ENCODE measurements at regions not wholly inside any gene's neighbourhood (a gene's known extent, or its start where the extent isn't known, plus 50 kb on each side); places are given as distances from the start of the nearest gene placed in this dataset.

DNA sequence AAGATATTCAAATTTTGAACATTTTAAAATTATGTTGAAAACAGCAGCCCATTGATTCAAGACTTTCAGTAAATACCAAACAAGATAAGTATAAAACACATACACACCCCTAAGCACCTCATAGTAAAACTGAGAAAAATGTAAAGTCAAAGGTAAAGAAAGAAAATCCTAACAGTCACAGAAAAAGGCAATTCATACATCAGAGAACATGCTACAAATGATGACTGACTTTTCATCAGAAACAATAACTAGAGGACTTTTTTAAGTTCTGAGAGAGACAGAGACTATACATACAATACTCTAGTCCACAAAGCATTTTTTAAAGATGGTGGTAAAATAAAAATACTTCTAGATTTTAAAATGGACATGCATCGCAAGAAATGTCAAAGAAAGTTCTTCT is 111.0 kb downstream of the PFDN4 start:
- DNase-seq (ENCODE audit: low spot score in 2 of 2) (no peak), ATAC-seq (peak in 1 of 2 donors; percentile 42)
- H3K27ac Mint-ChIP-seq: no peak overlapping the region
- H3K36me3 Mint-ChIP-seq: peaks cover 0 to 38% of the 10 kb centered on the region in 2 donors
- H3K9me3 Mint-ChIP-seq: peaks cover 0 to 5% of the 10 kb centered on the region in 2 donors

DNA sequence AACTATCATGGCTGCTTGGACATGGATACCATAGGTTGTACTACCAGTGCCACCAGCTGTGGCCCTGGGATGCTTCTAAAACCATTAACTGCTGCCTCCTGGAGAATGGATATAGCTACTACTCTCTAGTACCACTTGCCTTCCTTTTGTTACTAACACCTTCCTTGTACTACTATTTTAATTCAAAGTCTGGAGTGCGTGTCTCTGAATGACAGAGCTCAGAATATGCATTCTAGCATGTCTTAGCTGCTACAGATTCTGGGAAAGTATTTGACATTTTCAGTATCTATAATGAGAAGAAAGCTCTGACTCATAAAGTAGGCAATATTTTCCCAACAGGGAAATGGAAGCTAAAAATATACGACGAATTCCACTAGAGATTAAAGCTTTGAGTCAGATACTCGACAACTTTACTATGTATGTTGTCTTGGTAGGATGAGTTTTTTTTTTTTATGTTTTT is 112.3 kb downstream of the PFDN4 start:
- Mint-ChIP-seq H3K9me3 (peaks cover 0 to 5% of the 10 kb centered on the region in 2 donors), H3K27ac (peak overlapping the region; percentile 20 to 87), H3K36me3 (peaks cover 0 to 25% of the 10 kb centered on the region in 2 donors)
- peak in 1 of 2 donors; percentile 12 for DNase-seq (ENCODE audit: low spot score in 2 of 2)
- peak; percentile 61 to 85 for ATAC-seq

DNA sequence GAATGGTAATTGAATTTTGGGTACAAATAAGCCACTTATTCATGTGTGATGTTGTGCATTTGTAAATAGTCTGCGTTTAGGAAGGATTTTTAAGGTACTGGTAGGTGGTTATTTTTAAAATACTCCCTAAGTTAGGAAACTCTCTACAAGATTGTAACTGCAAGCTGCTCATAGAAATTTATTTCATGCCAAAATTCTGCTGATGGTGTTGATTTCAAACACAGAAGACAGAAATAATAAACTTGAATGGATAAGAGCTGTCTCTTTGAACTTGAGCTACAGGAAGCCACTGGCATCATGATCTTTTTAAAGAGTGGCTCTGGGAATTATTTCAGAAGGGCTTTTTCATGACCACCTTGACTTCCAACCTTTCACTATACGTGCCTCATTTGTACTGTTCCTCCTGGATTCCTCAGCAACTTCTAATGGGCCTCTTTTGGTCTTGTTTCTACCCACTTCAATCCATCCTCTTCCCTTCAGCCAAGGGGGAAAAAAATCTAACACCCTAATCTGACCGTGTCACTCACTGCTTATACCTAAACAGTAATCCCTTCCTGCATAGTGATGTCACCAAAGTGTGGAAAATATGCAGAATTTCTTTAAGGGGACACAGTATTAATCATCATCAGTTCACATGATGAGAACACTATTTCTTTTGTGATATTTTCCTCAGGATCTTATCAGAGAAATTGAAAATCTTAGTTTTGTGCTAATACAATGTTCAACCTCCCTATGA is 113.6 kb downstream of the PFDN4 start:
- Mint-ChIP-seq H3K27ac (peak overlapping the region in 1 of 2 donors; percentile 40), H3K9me3 (peaks cover 0 to 5% of the 10 kb centered on the region in 2 donors), H3K36me3 (peaks cover 0 to 14% of the 10 kb centered on the region in 2 donors)
- no peak for DNase-seq (ENCODE audit: low spot score in 2 of 2)
- ATAC-seq: peak in 1 of 2 donors; percentile 30

DNA sequence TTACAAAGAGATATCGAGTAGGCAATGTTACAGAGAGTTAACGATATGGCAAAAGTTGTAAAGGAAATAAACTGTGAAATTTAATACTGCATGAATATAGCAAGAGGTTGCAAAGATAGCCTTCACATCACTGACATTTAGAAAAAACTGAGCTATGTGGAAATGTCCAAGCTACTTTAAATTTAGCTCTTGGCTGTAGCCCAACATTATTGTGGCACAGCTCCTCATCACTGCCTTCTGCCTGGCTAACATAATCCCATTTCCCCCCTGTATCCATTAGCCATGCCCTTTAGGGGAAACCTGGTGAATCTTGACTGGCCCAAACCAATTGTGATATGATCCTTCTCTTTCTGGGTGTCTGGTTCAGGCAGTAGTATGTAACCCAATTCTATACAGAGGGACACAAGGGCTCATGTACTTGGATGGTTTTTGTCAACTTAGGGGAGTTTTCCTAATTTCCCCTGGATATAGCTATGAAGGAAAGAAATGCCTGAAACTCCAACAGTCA is 115.4 kb downstream of the PFDN4 start:
- ATAC-seq (no peak), DNase-seq (ENCODE audit: low spot score in 2 of 2) (no peak)
- H3K27ac Mint-ChIP-seq: peak overlapping the region in 1 of 2 donors; percentile 90
- H3K9me3 Mint-ChIP-seq: no peaks in the 10 kb centered on the region
- H3K36me3 Mint-ChIP-seq: peaks cover 0 to 12% of the 10 kb centered on the region in 2 donors

DNA sequence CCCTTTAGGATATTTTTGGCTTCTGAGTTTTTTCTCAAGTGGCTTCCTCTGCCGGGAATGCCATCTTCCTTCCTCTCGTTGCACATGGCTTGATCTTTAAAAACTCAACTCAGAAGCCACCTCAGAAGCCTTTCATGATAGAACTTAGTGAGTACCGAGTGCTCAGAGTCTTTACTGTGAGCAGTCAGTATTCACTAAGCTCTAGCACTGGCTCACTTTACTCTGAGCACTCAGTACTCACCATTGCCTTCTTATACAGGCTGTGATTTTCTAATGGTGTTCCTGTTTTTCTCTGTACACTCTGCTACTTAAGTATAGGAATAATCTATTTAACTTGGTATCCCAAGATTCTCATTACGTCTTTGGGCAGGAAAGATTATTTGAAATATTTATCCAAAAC is 116.2 kb downstream of the PFDN4 start:
- no peak for DNase-seq (ENCODE audit: low spot score in 2 of 2)
- Mint-ChIP-seq H3K36me3 (peaks cover 0 to 13% of the 10 kb centered on the region in 2 donors), H3K9me3 (no peaks in the 10 kb centered on the region), H3K27ac (peak overlapping the region; percentile 45 to 90)
- ATAC-seq: no peak

DNA sequence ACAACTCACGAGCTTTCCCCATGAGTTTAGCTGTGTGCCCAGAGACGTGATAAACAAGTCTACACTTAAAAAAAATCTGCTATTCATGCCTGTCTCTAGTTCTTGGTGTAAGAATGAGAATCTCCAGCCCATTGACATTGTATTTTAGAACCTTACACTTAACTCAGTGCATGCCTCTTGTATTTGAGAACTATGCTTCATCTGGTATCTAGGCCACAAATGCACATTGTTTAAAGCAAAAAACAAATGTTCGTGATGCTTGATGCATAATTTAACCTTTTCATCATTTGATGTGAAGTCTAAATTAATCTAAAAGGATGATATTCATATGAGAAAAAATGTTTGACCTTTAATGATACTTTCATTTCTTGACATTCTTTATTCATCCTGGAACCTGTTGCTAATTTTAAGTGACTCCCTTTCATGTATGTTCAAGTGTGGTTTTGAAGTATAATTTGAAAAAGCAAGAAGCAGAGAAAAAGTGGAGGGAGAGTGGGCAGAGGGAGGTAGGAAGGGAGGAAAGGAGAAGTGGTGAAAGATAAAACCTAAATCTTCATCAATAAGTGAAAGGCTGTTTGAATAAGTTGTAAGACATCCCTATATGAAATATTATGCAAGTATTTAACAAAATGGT is 116.9 kb downstream of the PFDN4 start:
- Mint-ChIP-seq H3K36me3 (peaks cover 0 to 21% of the 10 kb centered on the region in 2 donors), H3K9me3 (no peaks in the 10 kb centered on the region), H3K27ac (peak overlapping the region; percentile 45 to 90)
- no peak for DNase-seq (ENCODE audit: low spot score in 2 of 2)
- peak; percentile 46 to 53 for ATAC-seq

DNA sequence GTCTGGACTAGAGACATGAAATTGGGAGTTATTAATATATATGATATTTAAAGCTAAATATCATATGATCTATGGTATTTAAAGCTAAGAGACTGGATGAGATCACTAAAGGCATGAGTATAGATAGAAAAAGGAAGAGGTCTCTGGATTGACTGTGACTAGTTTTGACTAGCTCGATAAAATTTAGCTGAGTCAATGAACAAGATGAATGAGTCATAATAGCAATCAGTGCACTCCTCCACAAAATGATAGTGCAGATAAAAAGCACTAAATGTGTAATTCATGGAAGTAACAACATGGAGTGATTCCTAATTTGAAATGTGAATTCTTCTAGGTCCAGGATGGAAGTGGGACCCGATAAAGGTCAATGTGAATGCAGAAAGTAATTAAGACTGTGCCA is 127.4 kb downstream of the PFDN4 start:
- no peak for ATAC-seq
- Mint-ChIP-seq H3K9me3 (peaks cover 11 to 17% of the 10 kb centered on the region in 2 donors), H3K36me3 (peaks cover 6 to 39% of the 10 kb centered on the region in 2 donors), H3K27ac (no peak overlapping the region)
- DNase-seq (ENCODE audit: low spot score in 2 of 2): no peak

DNA sequence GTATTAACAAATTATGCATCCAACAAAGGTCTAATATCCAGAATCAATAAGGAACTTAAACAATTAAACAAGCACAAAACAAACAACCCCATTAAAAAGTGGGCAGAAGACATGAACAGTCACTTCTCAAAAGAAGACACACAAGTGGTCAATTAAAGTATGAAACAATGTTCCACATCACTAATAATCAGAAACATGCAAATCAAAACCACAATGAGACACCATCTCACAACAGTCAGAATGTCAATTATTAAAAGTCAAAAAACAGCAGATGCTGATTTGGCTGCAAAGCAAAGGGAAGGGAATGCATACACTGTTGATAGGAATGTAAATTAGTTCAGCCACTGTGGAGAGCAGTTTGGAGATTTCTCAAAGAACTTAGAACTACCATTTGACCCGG is 129.3 kb downstream of the PFDN4 start:
- Mint-ChIP-seq H3K27ac (no peak overlapping the region), H3K36me3 (peaks cover 6 to 36% of the 10 kb centered on the region in 2 donors), H3K9me3 (peaks cover 8 to 17% of the 10 kb centered on the region in 2 donors)
- ATAC-seq (no peak), DNase-seq (ENCODE audit: low spot score in 2 of 2) (no peak)

DNA sequence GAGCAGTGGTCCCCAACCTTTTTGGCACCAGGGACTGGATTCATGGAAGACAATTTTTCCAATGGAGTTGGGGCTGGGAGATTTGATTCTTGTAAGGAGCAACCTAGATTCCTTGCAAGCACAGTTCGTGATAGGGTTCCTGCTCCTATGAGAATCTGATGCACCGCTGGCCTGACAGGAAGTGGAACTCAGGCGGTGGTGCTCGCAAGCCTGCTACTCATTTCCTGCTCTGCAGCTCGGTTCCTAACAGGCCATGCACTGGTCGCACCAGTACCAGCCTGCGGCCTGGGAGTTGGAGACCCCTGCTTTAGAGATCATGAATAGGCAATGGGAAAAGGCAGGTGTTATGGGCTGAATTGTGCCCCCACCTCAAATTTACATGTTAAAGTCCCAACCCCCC is 131.2 kb downstream of the PFDN4 start:
- no peak overlapping the region for H3K27ac Mint-ChIP-seq
- H3K9me3 Mint-ChIP-seq: peaks cover 8 to 17% of the 10 kb centered on the region in 2 donors
- ATAC-seq: no peak
- peaks cover 6 to 35% of the 10 kb centered on the region in 2 donors for H3K36me3 Mint-ChIP-seq
- DNase-seq (ENCODE audit: low spot score in 2 of 2): no peak

DNA sequence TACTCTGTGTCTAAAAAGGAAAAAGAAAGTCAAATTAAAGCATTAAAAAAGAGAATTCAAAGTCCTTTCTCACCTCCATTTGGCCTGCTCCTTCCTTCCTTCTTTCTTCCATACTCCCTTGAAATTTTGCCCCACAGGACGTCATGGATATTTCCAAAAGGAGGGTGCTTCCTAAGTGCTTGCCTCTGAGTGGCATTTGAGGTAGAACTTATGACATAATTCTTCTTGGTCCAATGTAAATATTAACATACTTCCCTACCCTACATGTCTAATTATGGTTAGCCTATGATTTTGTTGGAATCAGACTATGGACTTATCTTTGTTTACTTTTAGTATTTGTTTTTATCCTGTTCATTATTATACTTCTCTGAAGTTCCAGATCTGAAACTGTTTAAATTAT is 132.3 kb downstream of the PFDN4 start:
- Mint-ChIP-seq H3K27ac (no peak overlapping the region), H3K9me3 (peaks cover 3 to 7% of the 10 kb centered on the region in 2 donors), H3K36me3 (peaks cover 0 to 25% of the 10 kb centered on the region in 2 donors)
- ATAC-seq (no peak), DNase-seq (ENCODE audit: low spot score in 2 of 2) (no peak)

DNA sequence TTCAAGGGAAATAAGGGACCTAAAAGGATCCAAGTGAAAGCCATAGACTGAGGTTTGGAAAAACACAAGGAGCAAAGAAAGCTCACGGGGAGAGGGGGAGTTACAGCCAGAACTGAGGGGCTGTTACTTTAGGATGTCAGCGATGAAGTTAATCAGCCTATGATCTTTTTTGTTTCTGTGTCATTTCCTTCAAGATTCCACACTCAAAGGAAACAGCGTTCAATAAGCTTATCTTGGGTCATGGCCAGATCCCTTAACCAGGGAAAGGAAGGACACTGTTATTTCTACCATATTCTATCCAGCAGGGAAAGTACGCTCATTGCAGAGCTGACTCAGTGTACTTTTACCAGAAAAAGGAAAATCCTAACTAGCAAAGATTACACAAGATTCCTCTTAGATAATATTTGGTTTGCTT is 132.8 kb downstream of the PFDN4 start:
- peaks cover 0 to 21% of the 10 kb centered on the region in 2 donors for H3K36me3 Mint-ChIP-seq
- ATAC-seq: no peak

DNA sequence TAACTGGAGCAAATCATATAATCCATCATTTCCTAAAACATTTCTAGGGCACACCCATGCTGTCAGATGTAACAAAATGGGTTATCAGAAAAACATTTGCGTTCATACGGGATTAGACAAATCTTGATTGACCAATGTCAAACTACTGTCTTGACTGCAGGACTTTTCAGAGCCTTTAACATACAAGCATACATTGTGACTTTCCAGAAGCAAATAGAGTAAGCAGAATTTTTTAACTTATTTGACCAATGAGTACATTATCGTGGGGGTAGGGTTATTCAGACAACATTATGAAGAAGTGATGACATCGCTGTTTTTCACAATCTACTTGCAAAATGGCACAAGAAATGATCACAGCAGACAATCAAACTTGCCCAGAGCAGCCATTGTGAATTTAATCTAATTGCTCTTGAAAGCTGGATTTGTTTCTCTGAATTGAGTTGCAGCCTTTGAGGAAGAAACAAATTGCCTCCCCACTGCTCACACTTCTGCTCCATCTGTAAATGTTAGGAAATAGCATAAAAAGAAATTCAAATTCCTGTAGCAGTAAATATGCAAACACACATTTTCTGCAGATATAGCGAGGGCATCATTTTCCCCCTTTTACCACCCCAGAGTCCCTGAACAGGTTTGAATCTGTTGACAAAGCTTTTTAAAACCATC is 133.0 kb upstream of the DOK5 start:
- DNase-seq (ENCODE audit: low spot score in 2 of 2) (no peak), ATAC-seq (no peak)
- Mint-ChIP-seq H3K36me3 (peaks cover 0 to 17% of the 10 kb centered on the region in 2 donors), H3K9me3 (no peaks in the 10 kb centered on the region), H3K27ac (no peak overlapping the region)

More for the DNA sequence above, 132.8 kb downstream of the PFDN4 start:
- Mint-ChIP-seq H3K27ac (no peak overlapping the region), H3K9me3 (peaks cover 3% of the 10 kb centered on the region in 2 donors)
- no peak for DNase-seq (ENCODE audit: low spot score in 2 of 2)

DNA sequence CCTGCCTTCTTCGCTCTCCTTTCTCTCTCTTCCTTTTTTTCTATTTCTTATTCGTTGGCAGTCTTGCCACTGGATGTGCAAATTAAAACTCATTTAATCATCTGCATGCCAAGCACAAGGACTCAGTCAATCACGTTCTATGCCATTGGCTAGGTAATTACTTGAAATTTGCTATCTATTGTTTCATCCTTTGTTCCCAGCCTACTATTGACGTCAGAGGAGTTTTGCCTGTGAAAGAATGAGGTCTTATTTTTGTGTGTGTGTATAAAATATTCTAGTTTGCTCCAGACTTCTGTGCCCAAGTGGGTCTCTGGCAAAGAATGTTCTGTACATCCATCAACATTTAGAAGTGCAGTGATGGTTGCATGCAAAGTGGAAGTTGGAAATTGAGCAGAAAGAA is 132.3 kb upstream of the DOK5 start:
- H3K27ac Mint-ChIP-seq: no peak overlapping the region
- DNase-seq (ENCODE audit: low spot score in 2 of 2) (no peak), ATAC-seq (no peak)
- H3K9me3 Mint-ChIP-seq: peaks cover 0 to 2% of the 10 kb centered on the region in 2 donors
- H3K36me3 Mint-ChIP-seq: peaks cover 0 to 13% of the 10 kb centered on the region in 2 donors

DNA sequence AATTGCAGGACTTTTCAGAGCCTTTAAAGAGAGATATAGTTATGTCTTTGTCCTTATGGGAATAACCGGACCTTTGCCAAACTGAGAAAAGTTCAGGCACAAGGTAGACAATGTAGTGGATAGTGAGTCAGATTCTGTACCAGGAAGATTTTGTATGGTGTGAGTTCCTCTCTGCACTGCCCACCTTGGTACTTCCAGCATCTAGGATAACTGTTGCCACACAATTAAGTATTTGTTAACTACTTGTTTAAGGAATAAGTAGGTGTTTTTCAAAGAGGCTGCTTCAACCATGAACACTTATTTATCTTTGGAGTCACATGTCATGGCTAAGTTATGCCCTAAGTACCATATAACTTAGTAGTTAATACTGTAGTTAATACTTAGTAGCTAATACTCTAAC is 131.8 kb upstream of the DOK5 start:
- Mint-ChIP-seq H3K27ac (no peak overlapping the region), H3K9me3 (peaks cover 0 to 8% of the 10 kb centered on the region in 2 donors), H3K36me3 (peaks cover 0 to 17% of the 10 kb centered on the region in 2 donors)
- ATAC-seq (no peak), DNase-seq (ENCODE audit: low spot score in 2 of 2) (no peak)

DNA sequence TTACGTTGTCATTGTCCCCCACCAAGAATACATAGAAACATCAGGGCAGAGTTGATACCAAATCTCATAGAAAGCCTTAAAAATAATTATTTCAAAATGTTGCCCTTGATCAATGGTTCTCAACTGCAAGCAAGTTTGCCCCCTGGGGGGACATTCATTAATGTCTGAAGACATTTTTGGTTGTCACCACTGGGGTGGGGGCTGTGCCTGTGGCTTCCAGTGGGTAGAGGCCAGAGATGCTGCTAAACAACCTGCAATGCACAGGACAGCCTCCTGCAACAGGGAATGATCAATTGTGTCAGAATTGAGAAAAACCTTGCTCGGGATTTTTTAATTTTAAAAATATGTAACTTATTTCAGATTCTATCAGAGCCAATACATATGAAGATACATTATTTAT is 130.6 kb upstream of the DOK5 start:
- ATAC-seq (no peak), DNase-seq (ENCODE audit: low spot score in 2 of 2) (no peak)
- Mint-ChIP-seq H3K27ac (no peak overlapping the region), H3K36me3 (peaks cover 0 to 21% of the 10 kb centered on the region in 2 donors), H3K9me3 (peaks cover 0 to 12% of the 10 kb centered on the region in 2 donors)

DNA sequence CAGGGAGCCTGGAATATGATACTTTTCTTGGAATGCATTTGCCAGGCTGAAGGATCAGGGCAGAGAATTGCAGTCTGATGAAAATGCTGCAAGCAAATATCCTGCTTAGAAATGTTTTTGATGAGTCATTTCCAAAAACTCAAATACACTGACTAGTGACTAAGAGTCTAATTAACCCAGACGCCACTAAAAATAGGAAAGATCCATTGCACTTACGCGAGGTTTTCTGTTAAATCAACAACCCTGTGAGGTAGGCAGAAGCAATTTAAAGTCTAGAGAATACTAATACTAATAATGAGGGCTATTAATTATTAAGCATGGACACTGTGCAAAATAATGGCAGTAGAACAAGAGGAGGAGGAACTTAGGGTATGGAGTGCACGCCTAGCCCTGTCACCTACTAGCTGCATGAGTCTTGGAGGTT is 130.1 kb upstream of the DOK5 start:
- Mint-ChIP-seq H3K9me3 (peaks cover 0 to 12% of the 10 kb centered on the region in 2 donors), H3K36me3 (peaks cover 0 to 21% of the 10 kb centered on the region in 2 donors), H3K27ac (no peak overlapping the region)
- DNase-seq (ENCODE audit: low spot score in 2 of 2) (no peak), ATAC-seq (peak in 1 of 2 donors; percentile 77)

DNA sequence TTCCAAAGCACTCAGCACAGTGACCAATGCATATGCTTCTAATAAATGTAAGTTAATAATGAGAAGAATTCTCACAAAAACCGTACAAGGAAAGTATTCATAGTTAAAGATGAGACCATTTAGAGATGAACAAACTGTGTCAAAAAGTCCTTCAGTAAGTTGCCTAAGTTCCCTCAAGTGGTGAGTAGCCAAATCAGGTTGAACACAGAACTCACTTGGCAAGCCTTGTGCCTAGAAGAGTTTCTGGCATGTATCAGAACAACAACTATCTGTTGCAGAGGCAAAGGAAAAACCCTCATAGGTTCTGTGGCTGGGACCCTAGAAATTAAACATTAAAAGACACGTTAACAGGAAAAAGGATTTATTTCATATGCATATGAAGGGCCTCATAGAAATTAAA is 129.6 kb upstream of the DOK5 start:
- DNase-seq (ENCODE audit: low spot score in 2 of 2) (no peak), ATAC-seq (no peak)
- Mint-ChIP-seq H3K9me3 (peaks cover 0 to 12% of the 10 kb centered on the region in 2 donors), H3K27ac (no peak overlapping the region), H3K36me3 (peaks cover 0 to 21% of the 10 kb centered on the region in 2 donors)

All from activated naive CD4-positive, alpha-beta T cell treated with anti-CD3 and anti-CD28 coated beads, Interleukin-2, amount 50 U/mL, for 72 hours (primary cell).